SK-N-MC (cell line): ENCODE measurements at regions not wholly inside any gene's neighbourhood (a gene's known extent, or its start where the extent isn't known, plus 50 kb on each side); places are given as distances from the start of the nearest gene placed in this dataset.

Experiments used
- DNase-seq: peaks from one replicate; pipeline ENCODE4 v3.0.0-alpha.2; 2011; ENCODE audit warnings: low read depth, low spot score
- H3K27ac ChIP-seq: fragments of 200-600 bp; sonication (generic); 2 replicates; pipeline ENCODE4 v1.5.1; 2016; ENCODE audit warnings: mixed run types
- H3K36me3 ChIP-seq: fragments of 200-600 bp; sonication (generic); 2 replicates; pipeline ENCODE4 v1.6.1; 2017; ENCODE audit warnings: antibody characterized with exemption, low read length, mixed read lengths; ENCODE audit not compliant: insufficient read depth
- H3K4me3 ChIP-seq: fragments of 200-600 bp; sonication (generic); 2 replicates; pipeline ENCODE4 v1.5.1; 2016
- H3K9ac ChIP-seq: fragments of 200-600 bp; sonication (generic); 2 replicates; pipeline ENCODE4 v1.8.0; 2017; ENCODE audit warnings: mixed run types, mixed read lengths; ENCODE audit not compliant: insufficient read length
- H3K9me3 ChIP-seq: fragments of 200-600 bp; sonication (generic); 2 replicates; pipeline ENCODE4 v1.6.1; 2017; ENCODE audit warnings: low read depth, mild to moderate bottlenecking, antibody characterized with exemption, low read length, moderate library complexity, mixed read lengths
- EZH2 ChIP-seq: fragments of 200-600 bp; sonication (generic); IDR thresholded peaks from one replicate; pipeline ENCODE4 v1.6.1; 2017; ENCODE audit warnings: antibody characterized with exemption
- FOXP2 ChIP-seq: optimal IDR thresholded peaks from 2 replicates; pipeline ENCODE3; 2011; ENCODE audit warnings: mild to moderate bottlenecking, moderate library complexity; ENCODE audit not compliant: insufficient read depth; ENCODE audit errors: extremely low read length, control extremely low read depth
- POLR2AphosphoS5 ChIP-seq: IDR thresholded peaks from 2 replicates; pipeline ENCODE4 v1.6.1; 2012; ENCODE audit warnings: mild to moderate bottlenecking, low read depth, low read length, borderline replicate concordance

- Histone ChIP-seq H3K9me3 (no peaks in the 10 kb centered on the region), H3K27ac (no peak overlapping the region), H3K9ac (no peak overlapping the region), H3K4me3 (no peak overlapping the region), H3K36me3 (no peaks in the 10 kb centered on the region)
- no peak for DNase-seq
- TF ChIP-seq FOXP2 (no peak), POLR2AphosphoS5 (no peak), EZH2 (no peak)
Observed at GRCh38 chr20:40519918-40520317, 169.1 kb downstream of the MAFB start.

- DNase-seq, result no peak
- TF ChIP-seq POLR2AphosphoS5 (no peak), FOXP2 (no peak), EZH2 (no peak)
- Histone ChIP-seq H3K9ac (no peak overlapping the region), H3K27ac (no peak overlapping the region), H3K9me3 (no peaks in the 10 kb centered on the region), H3K36me3 (no peaks in the 10 kb centered on the region), H3K4me3 (no peak overlapping the region)
Observed at GRCh38 chr20:40512994-40513393, 176.0 kb downstream of the MAFB start.

- Histone ChIP-seq H3K27ac (no peak overlapping the region), H3K9ac (no peak overlapping the region), H3K4me3 (no peak overlapping the region), H3K36me3 (no peaks in the 10 kb centered on the region), H3K9me3 (no peaks in the 10 kb centered on the region)
- TF ChIP-seq FOXP2 (no peak), EZH2 (no peak), POLR2AphosphoS5 (no peak)
- no peak for DNase-seq
Observed at GRCh38 chr20:40512591-40512990, 176.4 kb downstream of the MAFB start.

GRCh38 chr20:40511478-40511877, 177.6 kb downstream of the MAFB start:
- DNase-seq, result no peak
- no peak overlapping the region for H3K9ac ChIP-seq
- TF ChIP-seq EZH2 (no peak), FOXP2 (no peak), POLR2AphosphoS5 (no peak)
- H3K36me3 ChIP-seq, result no peaks in the 10 kb centered on the region
- H3K9me3 ChIP-seq, result no peaks in the 10 kb centered on the region
- no peak overlapping the region for H3K4me3 ChIP-seq
- H3K27ac ChIP-seq, result no peak overlapping the region

- no peak overlapping the region for H3K27ac ChIP-seq
- H3K9ac ChIP-seq, result no peak overlapping the region
- no peak overlapping the region for H3K4me3 ChIP-seq
- H3K36me3 ChIP-seq, result no peaks in the 10 kb centered on the region
- DNase-seq, result no peak
- no peaks in the 10 kb centered on the region for H3K9me3 ChIP-seq
- TF ChIP-seq POLR2AphosphoS5, result no peak
- TF ChIP-seq FOXP2, result no peak
- no peak for TF ChIP-seq EZH2
Observed at GRCh38 chr20:40510622-40511021, 178.4 kb downstream of the MAFB start.

GRCh38 chr20:40508821-40509220, 180.2 kb downstream of the MAFB start:
- H3K36me3 ChIP-seq, result no peaks in the 10 kb centered on the region
- TF ChIP-seq EZH2 (no peak), FOXP2 (no peak), POLR2AphosphoS5 (no peak)
- no peak overlapping the region for H3K27ac ChIP-seq
- no peaks in the 10 kb centered on the region for H3K9me3 ChIP-seq
- DNase-seq, result no peak
- no peak overlapping the region for H3K4me3 ChIP-seq
- no peak overlapping the region for H3K9ac ChIP-seq

- H3K36me3 ChIP-seq, result no peaks in the 10 kb centered on the region
- H3K9me3 ChIP-seq, result no peaks in the 10 kb centered on the region
- no peak overlapping the region for H3K9ac ChIP-seq
- TF ChIP-seq FOXP2 (no peak), EZH2 (no peak), POLR2AphosphoS5 (no peak)
- H3K27ac ChIP-seq, result peak overlapping the region; percentile 58; the same call in 1 of the 2 replicates
- DNase-seq, result peak; percentile 20
- no peak overlapping the region for H3K4me3 ChIP-seq
Observed at GRCh38 chr20:40506537-40506939, 182.5 kb downstream of the MAFB start.

- TF ChIP-seq POLR2AphosphoS5 (no peak), FOXP2 (no peak), EZH2 (no peak)
- Histone ChIP-seq H3K9ac (no peak overlapping the region), H3K4me3 (no peak overlapping the region), H3K27ac (no peak overlapping the region), H3K36me3 (no peaks in the 10 kb centered on the region), H3K9me3 (no peaks in the 10 kb centered on the region)
- no peak for DNase-seq
Observed at GRCh38 chr20:40503119-40503518, 185.9 kb downstream of the MAFB start.

- no peaks in the 10 kb centered on the region for H3K36me3 ChIP-seq
- no peak for DNase-seq
- H3K9ac ChIP-seq, result no peak overlapping the region
Observed at GRCh38 chr20:40502576-40502975, 186.5 kb downstream of the MAFB start.

More at GRCh38 chr20:40502576-40502975, 186.5 kb downstream of the MAFB start:
- Histone ChIP-seq H3K4me3 (no peak overlapping the region), H3K9me3 (no peaks in the 10 kb centered on the region), H3K27ac (no peak overlapping the region)
- TF ChIP-seq EZH2, result no peak
- TF ChIP-seq POLR2AphosphoS5, result no peak
- TF ChIP-seq FOXP2, result no peak
